GM21390 (cell line): ENCODE measurements at regions not wholly inside any gene's neighbourhood (a gene's known extent, or its start where the extent isn't known, plus 50 kb on each side); places are given as distances from the start of the nearest gene placed in this dataset.
A peak's percentile ranks its signal among the peaks of the same experiment; 100 is the strongest.
"Not testable (repeated sequence)": the region's sequence is repeated elsewhere in the genome, so short reads cannot be mapped to it uniquely, and the experiment has no call there.

Source experiments
- ATAC-seq: cut with Tn5 transposase; IDR thresholded peaks from one replicate; pipeline ENCODE4 v1.9.1; 2021; ENCODE audit not compliant: unreplicated experiment

- ATAC-seq = no peak
Measured at GRCh38 chr2:242063850-242064249, 194.3 kb downstream of the RTP5 start.

- ATAC-seq = no peak
Measured at GRCh38 chr2:242064364-242065250, 195.1 kb downstream of the RTP5 start.

- ATAC-seq = no peak
Measured at GRCh38 chr2:242065426-242065825, 195.9 kb downstream of the RTP5 start.

- no peak for ATAC-seq
Measured at GRCh38 chr2:242069018-242069417, 199.5 kb downstream of the RTP5 start.

- not testable (repeated sequence) for ATAC-seq
Measured at GRCh38 chr2:242069938-242070395, 200.4 kb downstream of the RTP5 start.

- not testable (repeated sequence) for ATAC-seq
Measured at GRCh38 chr2:242070726-242071125, 201.2 kb downstream of the RTP5 start.

GRCh38 chr2:242071377-242071776, 201.8 kb downstream of the RTP5 start:
- not testable (repeated sequence) for ATAC-seq

- ATAC-seq = not testable (repeated sequence)
Measured at GRCh38 chr2:242071936-242072335, 202.4 kb downstream of the RTP5 start.

- ATAC-seq = no peak
Measured at GRCh38 chr2:242075168-242075567, 205.6 kb downstream of the RTP5 start.

- ATAC-seq = no peak
Measured at GRCh38 chr2:242075696-242076095, 206.2 kb downstream of the RTP5 start.

- not testable (repeated sequence) for ATAC-seq
Measured at GRCh38 chr2:242076184-242076583, 206.7 kb downstream of the RTP5 start.

- not testable (repeated sequence) for ATAC-seq
Measured at GRCh38 chr2:242078426-242078825, 208.9 kb downstream of the RTP5 start.

- not testable (repeated sequence) for ATAC-seq
Measured at GRCh38 chr2:242079792-242080191, 210.3 kb downstream of the RTP5 start.

- not testable (repeated sequence) for ATAC-seq
Measured at GRCh38 chr2:242080575-242081214, 211.2 kb downstream of the RTP5 start.

GRCh38 chr2:242084034-242084433, 214.5 kb downstream of the RTP5 start:
- not testable (repeated sequence) for ATAC-seq

- ATAC-seq = peak; percentile 19
Measured at GRCh38 chr2:242085024-242085674, 215.6 kb downstream of the RTP5 start.

GRCh38 chr2:242085941-242086621, 216.6 kb downstream of the RTP5 start:
- ATAC-seq = peak; percentile 26

- ATAC-seq = peak; percentile 25
Measured at GRCh38 chr2:242088044-242088443, 218.5 kb downstream of the RTP5 start.

GRCh38 chr2:242088471-242089212, 219.1 kb downstream of the RTP5 start:
- peak; percentile 82 for ATAC-seq

- not testable (repeated sequence) for ATAC-seq
Measured at GRCh38 chr2:242089213-242089549, 219.7 kb downstream of the RTP5 start.
